GM12892 (cell line): ENCODE measurements at regions not wholly inside any gene's neighbourhood (a gene's known extent, or its start where the extent isn't known, plus 50 kb on each side); places are given as distances from the start of the nearest gene placed in this dataset.

ENCODE experiments used
- POLR2A ChIP-seq: IDR thresholded peaks from 2 replicates; pipeline ENCODE4 v1.6.1; 2011; ENCODE audit warnings: low read depth, low read length, control low read depth
- POLR2AphosphoS5 ChIP-seq: IDR thresholded peaks from 2 replicates; pipeline ENCODE4 v1.6.1; 2011; ENCODE audit warnings: low read depth, low read length, control low read depth
- TAF1 ChIP-seq: IDR thresholded peaks from 2 replicates; pipeline ENCODE4 v1.6.1; 2011; ENCODE audit warnings: low read depth, mild to moderate bottlenecking, control low read depth, low read length, borderline replicate concordance

DNA sequence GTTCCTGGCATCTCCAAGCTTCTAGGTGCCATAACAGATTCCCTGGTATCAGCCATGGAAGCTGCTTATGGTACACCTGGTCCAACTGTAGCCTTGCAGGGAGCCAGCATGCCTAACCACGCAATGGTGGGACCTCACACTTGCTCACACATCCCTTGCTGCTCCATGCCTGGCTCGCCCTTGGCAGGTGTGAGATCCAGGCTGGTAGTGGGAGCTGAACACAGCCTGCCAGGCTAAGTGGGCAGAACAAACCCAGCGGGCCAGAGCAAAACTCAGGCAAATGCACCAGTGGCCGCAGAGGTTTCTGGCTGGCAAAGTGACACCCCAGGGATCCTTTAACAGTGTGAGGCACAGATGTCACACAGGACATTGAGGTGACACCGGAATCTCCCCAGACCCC, 185.8 kb downstream of the NDUFA10 start:
- no peak for TF ChIP-seq POLR2A
- TF ChIP-seq POLR2AphosphoS5: no peak
- no peak for TF ChIP-seq TAF1
